SK-N-MC (cell line): ENCODE measurements at regions not wholly inside any gene's neighbourhood (a gene's known extent, or its start where the extent isn't known, plus 50 kb on each side); places are given as distances from the start of the nearest gene placed in this dataset.

Experiments
- EZH2 ChIP-seq: fragments of 200-600 bp; sonication (generic); IDR thresholded peaks from one replicate; pipeline ENCODE4 v1.6.1; 2017; ENCODE audit warnings: antibody characterized with exemption
- POLR2AphosphoS5 ChIP-seq: IDR thresholded peaks from 2 replicates; pipeline ENCODE4 v1.6.1; 2012; ENCODE audit warnings: mild to moderate bottlenecking, low read depth, low read length, borderline replicate concordance

GRCh38 chr12:115810122-115810901 is 467.2 kb downstream of the MED13L start:
- TF ChIP-seq EZH2 (no peak), POLR2AphosphoS5 (no peak)
